ENCODE measurements at regions not wholly inside any gene's neighbourhood (a gene's known extent, or its start where the extent isn't known, plus 50 kb on each side); places are given as distances from the start of the nearest gene placed in this dataset.

- H3K9ac ChIP-seq (ENCODE audit: insufficient read depth in 1 of 2, low read length in 2 of 2), result no peak overlapping the region
- TF ChIP-seq CTCF (IDR thresholded peaks at IDR 0.05; ENCODE audit: control extremely low read depth, extremely low read depth), result no peak
Observed at GRCh38 chr16:51474414-51475091, 323.5 kb upstream of the SALL1 start.

GRCh38 chr16:51473091-51473490 lies 322.0 kb upstream of the SALL1 start:
- ATAC-seq (ENCODE audit: insufficient read depth, low FRiP score) (no peak), DNase-seq (no peak)
- Histone ChIP-seq H3K4me3 (no peak overlapping the region), H3K9ac (ENCODE audit: insufficient read depth in 1 of 2, low read length in 2 of 2) (no peak overlapping the region), H3K27me3 (ENCODE audit: control insufficient read depth in 3 of 3, insufficient read depth in 3 of 3, low read length in 2 of 3) (no peaks in the 10 kb centered on the region), H3K27ac (ENCODE audit: low read depth in 1 of 2, low read length in 1 of 2) (no peak overlapping the region), H3K9me3 (ENCODE audit: control insufficient read depth in 4 of 4, insufficient read depth in 3 of 4, low read length in 3 of 4) (no peaks in the 10 kb centered on the region), H3K4me1 (ENCODE audit: control insufficient read depth in 5 of 5, insufficient read depth in 5 of 5, low read length in 5 of 5) (no peaks in the 10 kb centered on the region), H3K36me3 (ENCODE audit: control insufficient read depth in 4 of 4, insufficient read depth in 4 of 4, low read length in 4 of 4) (no peaks in the 10 kb centered on the region)
- WGBS, 2 donors, result 86 to 87% methylated on average over 3 of the region's 3 CpGs
- no peak for TF ChIP-seq CTCF (IDR thresholded peaks at IDR 0.05; ENCODE audit: control extremely low read depth, extremely low read depth)

More at GRCh38 chr16:51474414-51475091, 323.5 kb upstream of the SALL1 start:
- 83 to 93% methylated on average over 1 of the region's 1 CpG for WGBS, 2 donors
- H3K4me3 ChIP-seq, result no peak overlapping the region
- no peaks in the 10 kb centered on the region for H3K36me3 ChIP-seq (ENCODE audit: control insufficient read depth in 4 of 4, insufficient read depth in 4 of 4, low read length in 4 of 4)
- no peaks in the 10 kb centered on the region for H3K9me3 ChIP-seq (ENCODE audit: control insufficient read depth in 4 of 4, insufficient read depth in 3 of 4, low read length in 3 of 4)
- ATAC-seq (ENCODE audit: insufficient read depth, low FRiP score) (no peak), DNase-seq (no peak)
- no peaks in the 10 kb centered on the region for H3K27me3 ChIP-seq (ENCODE audit: control insufficient read depth in 3 of 3, insufficient read depth in 3 of 3, low read length in 2 of 3)
- no peaks in the 10 kb centered on the region for H3K4me1 ChIP-seq (ENCODE audit: control insufficient read depth in 5 of 5, insufficient read depth in 5 of 5, low read length in 5 of 5)
- H3K27ac ChIP-seq (ENCODE audit: low read depth in 1 of 2, low read length in 1 of 2), result no peak overlapping the region

GRCh38 chr16:51470492-51470891 lies 319.4 kb upstream of the SALL1 start:
- no peaks in the 10 kb centered on the region for H3K36me3 ChIP-seq (ENCODE audit: control insufficient read depth in 4 of 4, insufficient read depth in 4 of 4, low read length in 4 of 4)
- H3K9me3 ChIP-seq (ENCODE audit: control insufficient read depth in 4 of 4, insufficient read depth in 3 of 4, low read length in 3 of 4), result no peaks in the 10 kb centered on the region
- WGBS, 2 donors, result 70 to 72% methylated on average over 4 of the region's 4 CpGs
- H3K4me3 ChIP-seq, result no peak overlapping the region
- no peak for DNase-seq
- no peak overlapping the region for H3K9ac ChIP-seq (ENCODE audit: insufficient read depth in 1 of 2, low read length in 2 of 2)
- no peak for TF ChIP-seq CTCF (IDR thresholded peaks at IDR 0.05; ENCODE audit: control extremely low read depth, extremely low read depth)
- no peak for ATAC-seq (ENCODE audit: insufficient read depth, low FRiP score)
- H3K4me1 ChIP-seq (ENCODE audit: control insufficient read depth in 5 of 5, insufficient read depth in 5 of 5, low read length in 5 of 5), result no peaks in the 10 kb centered on the region
- no peaks in the 10 kb centered on the region for H3K27me3 ChIP-seq (ENCODE audit: control insufficient read depth in 3 of 3, insufficient read depth in 3 of 3, low read length in 2 of 3)
- H3K27ac ChIP-seq (ENCODE audit: low read depth in 1 of 2, low read length in 1 of 2), result no peak overlapping the region

GRCh38 chr16:51464996-51465395 lies 313.9 kb upstream of the SALL1 start:
- TF ChIP-seq CTCF (IDR thresholded peaks at IDR 0.05; ENCODE audit: control extremely low read depth, extremely low read depth), result no peak

More at GRCh38 chr16:51464996-51465395, 313.9 kb upstream of the SALL1 start:
- Histone ChIP-seq H3K4me3 (no peak overlapping the region), H3K36me3 (ENCODE audit: control insufficient read depth in 4 of 4, insufficient read depth in 4 of 4, low read length in 4 of 4) (no peaks in the 10 kb centered on the region), H3K27ac (ENCODE audit: low read depth in 1 of 2, low read length in 1 of 2) (no peak overlapping the region), H3K9me3 (ENCODE audit: control insufficient read depth in 4 of 4, insufficient read depth in 3 of 4, low read length in 3 of 4) (no peaks in the 10 kb centered on the region), H3K4me1 (ENCODE audit: control insufficient read depth in 5 of 5, insufficient read depth in 5 of 5, low read length in 5 of 5) (no peaks in the 10 kb centered on the region), H3K9ac (ENCODE audit: insufficient read depth in 1 of 2, low read length in 2 of 2) (no peak overlapping the region), H3K27me3 (ENCODE audit: control insufficient read depth in 3 of 3, insufficient read depth in 3 of 3, low read length in 2 of 3) (no peaks in the 10 kb centered on the region)
- ATAC-seq (ENCODE audit: insufficient read depth, low FRiP score), result no peak
- WGBS, 2 donors, result 85 to 90% methylated on average over 5 of the region's 5 CpGs
- no peak for DNase-seq

All from lung (tissue), 11 donors.